Prostate gland (tissue), 2 donors: ENCODE measurements at regions not wholly inside any gene's neighbourhood (a gene's known extent, or its start where the extent isn't known, plus 50 kb on each side); places are given as distances from the start of the nearest gene placed in this dataset.

Experiments used
- DNase-seq: peaks from one replicate; pipeline ENCODE4 v3.0.0-alpha.2; 2019; ENCODE audit warnings: low spot score
- H3K27ac ChIP-seq, 2 donors: fragments of 200-600 bp; sonication (generic); 2 replicates each; pipeline ENCODE4 v1.5.1; 2017 to 2019
- H3K27me3 ChIP-seq: fragments of 200-600 bp; sonication (generic); replicated peaks from 2 replicates; pipeline ENCODE4 v1.5.1; 2019; ENCODE audit not compliant: insufficient read depth
- H3K36me3 ChIP-seq, 2 donors: fragments of 200-600 bp; sonication (generic); 1 replicate in 1 of 2; 2 replicates in 1 of 2; pipeline versions ENCODE4 v1.5.1 to v1.8.1; 2017 to 2019
- H3K4me1 ChIP-seq: fragments of 200-600 bp; sonication (generic); replicated peaks from 2 replicates; pipeline ENCODE4 v1.5.1; 2019
- H3K4me3 ChIP-seq, 2 donors: fragments of 200-600 bp; sonication (generic); 2 replicates each; pipeline ENCODE4 v1.5.1; 2017 to 2019
- H3K9me3 ChIP-seq: fragments of 200-600 bp; sonication (generic); 2 replicates; pipeline ENCODE4 v1.5.1; 2017
- CTCF ChIP-seq, 4 experiments: fragments of 200-600 bp in 2 of 4; fragments of 450-650 bp in 2 of 4; sonication (generic) in 2 of 4; IDR thresholded peaks; 1 replicate in 3 of 4; 2 replicates in 1 of 4; pipeline ENCODE4 v1.5.1; 2016 to 2019; ENCODE audit warnings: antibody characterized with exemption in 4 of 4, mild to moderate bottlenecking in 2 of 4, moderate library complexity in 2 of 4
- POLR2A ChIP-seq: fragments of 450-650 bp; IDR thresholded peaks from one replicate; pipeline ENCODE4 v1.6.1; 2016; ENCODE audit warnings: antibody characterized with exemption, mild to moderate bottlenecking
- POLR2AphosphoS5 ChIP-seq: sonication (generic); formaldehyde crosslinking; IDR thresholded peaks from one replicate; pipeline ENCODE4 v1.6.1; 2017; ENCODE audit warnings: antibody characterized with exemption
- WGBS: methylation state at CpG from one replicate; pipeline ENCODE4 v1.1.5; 2018; 5-methylcytosine and 5-hydroxymethylcytosine counted together
- intact Hi-C: fragments of 100-400 bp; cut with DNase I; formaldehyde crosslinking; loops from one replicate; pipeline ENCODE4 v1.14.2; 2022

DNA sequence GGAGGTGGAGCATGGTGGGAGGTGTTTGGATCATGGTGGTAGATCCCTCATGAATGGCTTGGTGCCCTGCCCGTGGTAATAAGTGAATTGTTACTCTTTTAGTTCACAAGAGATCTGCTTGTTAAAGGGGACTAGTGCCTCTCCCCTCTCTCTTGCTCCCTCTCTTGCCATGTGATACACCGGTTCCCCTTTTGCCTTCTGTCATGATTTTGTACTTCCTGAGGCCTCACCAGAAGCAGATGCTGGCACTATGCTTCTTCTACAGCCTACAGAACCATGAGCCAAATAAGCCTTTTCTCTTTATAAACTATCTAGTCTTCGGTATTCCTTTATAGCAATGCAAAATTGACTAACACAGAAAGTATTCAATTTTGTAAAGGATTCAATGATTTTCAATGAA is 817.1 kb downstream of the TLR4 start:
- WGBS, result 70% methylated on average over 3 of the region's 3 CpGs
- Histone ChIP-seq H3K27me3 (no peaks in the 10 kb centered on the region), H3K36me3 (no peaks in the 10 kb centered on the region), H3K9me3 (no peaks in the 10 kb centered on the region), H3K4me1 (no peaks in the 10 kb centered on the region), H3K4me3 (no peak overlapping the region), H3K27ac (no peak overlapping the region)
- no peak for DNase-seq
- TF ChIP-seq CTCF (IDR thresholded peaks at IDR 0.05), result no peak
- TF ChIP-seq POLR2AphosphoS5, result no peak
- TF ChIP-seq POLR2A, result no peak
- intact Hi-C loops, result no loop called here

DNA sequence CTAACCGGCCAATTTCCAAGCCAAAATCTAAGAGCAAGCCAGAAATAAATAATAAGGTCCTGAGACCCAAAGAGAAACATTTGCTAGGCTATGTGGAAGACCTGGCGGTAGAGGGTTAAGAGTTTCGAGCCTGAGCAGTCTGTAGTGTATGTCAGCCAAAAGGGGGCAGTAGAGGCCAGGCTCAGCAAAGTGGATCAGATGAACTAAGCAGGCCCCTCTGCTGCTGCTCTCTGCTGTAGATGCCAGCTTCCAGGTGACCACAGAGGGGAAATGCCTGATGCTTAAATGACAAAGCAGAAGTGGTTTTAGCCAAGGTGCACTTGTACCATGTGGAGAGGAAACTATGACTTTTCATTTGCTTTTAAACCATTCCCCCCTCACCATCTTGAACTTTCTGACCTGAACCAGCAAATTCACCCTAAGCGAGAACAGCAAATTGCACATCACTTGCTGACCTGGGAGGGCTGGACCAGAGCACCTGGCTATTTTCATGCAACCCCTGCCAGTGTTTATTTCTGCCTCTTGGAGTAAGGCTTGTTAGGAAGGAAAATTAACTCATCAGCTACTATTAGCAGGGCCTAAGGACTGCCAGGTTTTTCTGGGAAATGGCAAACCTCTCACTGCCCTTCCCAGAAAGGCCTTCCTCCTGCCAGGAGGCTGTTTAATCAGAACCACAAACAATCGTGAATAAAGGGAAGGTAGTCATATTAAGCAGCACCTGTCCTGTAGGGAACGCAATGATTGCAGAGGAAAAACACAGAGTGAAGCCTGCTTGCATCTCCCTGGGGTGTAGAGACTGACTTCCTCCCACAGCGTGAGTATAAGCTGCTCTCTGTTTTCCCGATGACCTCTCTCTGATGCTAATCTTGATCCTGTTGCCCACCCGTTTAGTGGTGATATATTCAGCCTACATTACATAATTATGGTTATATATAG is 818.2 kb downstream of the TLR4 start:
- no peak overlapping the region for H3K4me3 ChIP-seq
- no peaks in the 10 kb centered on the region for H3K36me3 ChIP-seq
- no peak overlapping the region for H3K27ac ChIP-seq
- intact Hi-C loops, result no loop called here
- H3K27me3 ChIP-seq, result no peaks in the 10 kb centered on the region
- no peak for DNase-seq
- TF ChIP-seq CTCF (IDR thresholded peaks at IDR 0.05) (peak in 1 of 4 experiments; percentile 19), POLR2AphosphoS5 (no peak), POLR2A (no peak)
- no peaks in the 10 kb centered on the region for H3K9me3 ChIP-seq
- WGBS, result 50% methylated on average over 9 of the region's 9 CpGs
- H3K4me1 ChIP-seq, result no peaks in the 10 kb centered on the region

- no peak for TF ChIP-seq POLR2AphosphoS5
- no peak for TF ChIP-seq POLR2A
- no peak for TF ChIP-seq CTCF (IDR thresholded peaks at IDR 0.05)
- H3K27me3 ChIP-seq, result no peaks in the 10 kb centered on the region
- WGBS, result 95% methylated on average over 1 of the region's 1 CpG
- H3K4me1 ChIP-seq, result no peaks in the 10 kb centered on the region
- no peak overlapping the region for H3K4me3 ChIP-seq
- H3K36me3 ChIP-seq, result no peaks in the 10 kb centered on the region
- no peak for DNase-seq
- H3K9me3 ChIP-seq, result no peaks in the 10 kb centered on the region
- H3K27ac ChIP-seq, result no peak overlapping the region
- intact Hi-C loops, result no loop called here
Measured at GRCh38 chr9:118527261-118527660, 823.1 kb downstream of the TLR4 start.

- Histone ChIP-seq H3K36me3 (no peaks in the 10 kb centered on the region), H3K4me1 (no peaks in the 10 kb centered on the region), H3K4me3 (no peak overlapping the region), H3K27ac (no peak overlapping the region), H3K9me3 (no peaks in the 10 kb centered on the region), H3K27me3 (no peaks in the 10 kb centered on the region)
- 34% methylated on average over 3 of the region's 3 CpGs for WGBS
- TF ChIP-seq CTCF (IDR thresholded peaks at IDR 0.05) (no peak), POLR2AphosphoS5 (no peak), POLR2A (no peak)
- DNase-seq, result no peak
- intact Hi-C loops, result no loop called here
Measured at GRCh38 chr9:118529210-118529609, 825.0 kb downstream of the TLR4 start.

DNA sequence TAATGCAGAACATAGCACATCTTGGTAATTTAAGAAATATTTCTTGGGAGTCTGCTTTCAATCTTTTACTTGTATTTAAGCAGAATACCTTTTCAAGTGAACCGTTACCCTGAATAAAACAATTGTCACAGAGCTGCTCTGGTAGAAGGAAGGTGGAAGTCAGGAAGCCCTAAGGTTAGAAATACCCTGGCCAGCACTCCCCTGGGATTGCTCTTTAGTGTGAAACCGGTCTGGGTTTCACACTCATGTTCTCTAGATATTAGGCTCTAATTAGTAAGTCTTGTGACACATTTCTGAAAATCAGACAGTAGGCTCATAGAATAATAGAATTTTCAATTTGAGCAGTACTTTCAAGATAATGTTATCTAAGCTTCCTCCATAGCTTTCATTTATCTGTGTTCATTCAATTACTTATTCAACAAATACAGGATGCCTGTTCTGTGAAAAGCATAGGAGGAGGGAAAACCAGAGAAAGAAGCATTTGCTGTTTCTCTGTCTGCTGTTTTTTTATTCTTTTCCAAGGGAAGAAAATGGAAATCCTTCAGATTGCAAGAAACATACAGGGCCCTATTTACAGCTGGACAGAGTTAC is 825.5 kb downstream of the TLR4 start:
- DNase-seq, result no peak

More for the DNA sequence above, 825.5 kb downstream of the TLR4 start:
- no peak overlapping the region for H3K4me3 ChIP-seq
- no peaks in the 10 kb centered on the region for H3K4me1 ChIP-seq
- intact Hi-C loops, result no loop called here
- no peaks in the 10 kb centered on the region for H3K36me3 ChIP-seq
- 55% methylated on average over 2 of the region's 2 CpGs for WGBS
- no peak overlapping the region for H3K27ac ChIP-seq
- H3K9me3 ChIP-seq, result no peaks in the 10 kb centered on the region
- TF ChIP-seq CTCF (IDR thresholded peaks at IDR 0.05), result no peak
- no peak for TF ChIP-seq POLR2AphosphoS5
- no peak for TF ChIP-seq POLR2A
- H3K27me3 ChIP-seq, result no peaks in the 10 kb centered on the region
